Suppressor macrophage (primary cell): ENCODE measurements at regions not wholly inside any gene's neighbourhood (a gene's known extent, or its start where the extent isn't known, plus 50 kb on each side); places are given as distances from the start of the nearest gene placed in this dataset.
"Not testable (repeated sequence)": the region's sequence is repeated elsewhere in the genome, so short reads cannot be mapped to it uniquely, and the experiment has no call there.

ENCODE experiments used
- DNase-seq, 4 experiments: peaks; one replicate each; pipeline ENCODE4 v3.0.0-alpha.2; 2020 to 2022

- peak in 3 of 4 experiments; percentile 28 to 40 (median 40) for DNase-seq
These were observed 94.4 kb downstream of the SH3GLB1 start for GRCh38 chr1:86798608-86799291.

- peak in 1 of 4 experiments; percentile 17 for DNase-seq
These were observed 99.3 kb downstream of the SH3GLB1 start for GRCh38 chr1:86803641-86804040.

GRCh38 chr1:86805898-86806519, 101.6 kb downstream of the SH3GLB1 start:
- DNase-seq: not testable (repeated sequence)

- DNase-seq: no peak
These were observed 102.6 kb downstream of the SELENOF start for GRCh38 chr1:86811142-86811924.

- no peak for DNase-seq
These were observed 101.6 kb downstream of the SELENOF start for GRCh38 chr1:86812286-86812685.
